GM12878 (cell line): ENCODE measurements at regions not wholly inside any gene's neighbourhood (a gene's known extent, or its start where the extent isn't known, plus 50 kb on each side); places are given as distances from the start of the nearest gene placed in this dataset.

Source experiments
- ATAC-seq: fragments of 200-7000 bp; cut with Tn5 transposase; 3 replicates; pipeline ENCODE4 v1.9.1; 2020; ENCODE audit warnings: mild to moderate bottlenecking, moderate library complexity
- BruUV-seq: library from RNA; stranded (reverse); fragments of 400-500 nt; replicated peaks from 2 replicates; lab custom pipeline; 2021; lab: Mats Ljungman, UMichigan
- CTCF ChIA-PET: fragments of 300-600 bp; sonication (Branson Sonifier 250); formaldehyde crosslinking; extraction: SDS; loops from one replicate; lab custom pipeline; 2021; ENCODE audit warnings: inconsistent platforms; lab: Yijun Ruan, JAX
- POLR2A ChIA-PET: fragments of 350-600 bp; formaldehyde crosslinking; extraction: SDS; loops from one replicate; lab custom pipeline; 2021; ENCODE audit warnings: inconsistent platforms; lab: Charles Lee
- RAD21 ChIA-PET: fragments of 300-600 bp; sonication (Branson Sonifier 250); formaldehyde crosslinking; loops from one replicate; lab custom pipeline; 2023; ENCODE audit warnings: antibody characterized with exemption; ENCODE audit not compliant: unreplicated experiment; lab: Charles Lee
- SMC1A ChIA-PET: fragments of 300-600 bp; sonication (Branson Sonifier 250); formaldehyde crosslinking; loops from one replicate; lab custom pipeline; 2023; ENCODE audit not compliant: unreplicated experiment, uncharacterized antibody; lab: Charles Lee
- DNase-seq: peaks from one replicate; pipeline ENCODE4 v3.0.0-alpha.2; 2011; ENCODE audit warnings: low read depth, low spot score
- FAIRE-seq: peaks from 3 replicates; lab custom pipeline; 2011; peaks lifted over from hg19 to GRCh38; lab: Jason Lieb, UNC
- H2AFZ ChIP-seq: 2 replicates; pipeline ENCODE4 v1.6.0; 2011; ENCODE audit warnings: low read depth, low read length, control low read depth; ENCODE audit not compliant: control insufficient read depth
- H3K27ac ChIP-seq: 2 replicates; pipeline ENCODE4 v1.5.1; 2011; ENCODE audit warnings: control low read depth; ENCODE audit not compliant: control insufficient read depth, insufficient read depth
- H3K27me3 ChIP-seq, 2 experiments: replicated peaks in 1 of 2; 2 replicates each; pipeline versions ENCODE4 v1.6.0 to v1.6.1; 2011; ENCODE audit warnings: low read length in 1 of 2; ENCODE audit not compliant: control insufficient read depth in 2 of 2, insufficient read depth in 2 of 2
- H3K36me3 ChIP-seq, 2 experiments: 2 replicates each; pipeline ENCODE4 v1.5.1; 2011; ENCODE audit warnings: low read length in 1 of 2; ENCODE audit not compliant: control insufficient read depth in 2 of 2, insufficient read depth in 2 of 2
- H3K4me1 ChIP-seq: 2 replicates; pipeline ENCODE4 v1.6.1; 2011; ENCODE audit warnings: mild to moderate bottlenecking, low read length, moderate library complexity, mixed read lengths; ENCODE audit not compliant: control insufficient read depth, insufficient read depth
- H3K4me2 ChIP-seq: 2 replicates; pipeline ENCODE4 v1.6.0; 2011; ENCODE audit warnings: control low read depth; ENCODE audit not compliant: control insufficient read depth, insufficient read depth
- H3K4me3 ChIP-seq: fragments of 200-600 bp; sonication (generic); 2 replicates; pipeline ENCODE4 v1.5.1; 2016
- H3K79me2 ChIP-seq: 2 replicates; pipeline ENCODE4 v1.6.0; 2011; ENCODE audit warnings: low read length; ENCODE audit not compliant: control insufficient read depth, insufficient read depth
- H3K9ac ChIP-seq: 2 replicates; pipeline ENCODE4 v1.8.0; 2011; ENCODE audit warnings: low read length, control low read depth, mixed read lengths; ENCODE audit not compliant: control insufficient read depth, insufficient read depth
- H3K9me3 ChIP-seq: replicated peaks from 3 replicates; pipeline ENCODE4 v1.5.1; 2011; ENCODE audit warnings: mild to moderate bottlenecking, low read length; ENCODE audit not compliant: control insufficient read depth, insufficient read depth
- H4K20me1 ChIP-seq: 2 replicates; pipeline ENCODE4 v1.6.0; 2011; ENCODE audit not compliant: control insufficient read depth, insufficient read depth
- ATF7 ChIP-seq: fragments of 450-650 bp; IDR thresholded peaks from 2 replicates; pipeline ENCODE4 v1.6.1; 2016; ENCODE audit warnings: low read depth, mild to moderate bottlenecking
- CBX5 ChIP-seq: sonication (generic); IDR thresholded peaks from 2 replicates; pipeline ENCODE4 v1.6.1; 2016; ENCODE audit warnings: low read depth, moderate library complexity, mild to moderate bottlenecking, inconsistent platforms
- HDAC6 ChIP-seq: fragments of 200-600 bp; sonication (generic); IDR thresholded peaks from one replicate; pipeline ENCODE4 v1.8.0; 2017; ENCODE audit warnings: antibody characterized with exemption; ENCODE audit not compliant: unreplicated experiment
- IRF3 ChIP-seq: fragments of 450-650 bp; IDR thresholded peaks from 2 replicates; pipeline ENCODE4 v1.6.1; 2014; ENCODE audit warnings: mild to moderate bottlenecking
- KAT2A ChIP-seq: conservative IDR thresholded peaks from 2 replicates; pipeline ENCODE4 v1.6.1; 2011; ENCODE audit warnings: low read depth, low read length; ENCODE audit not compliant: control insufficient read depth
- KDM1A ChIP-seq: fragments of 200-600 bp; sonication (generic); IDR thresholded peaks from 2 replicates; pipeline ENCODE4 v1.6.1; 2016; ENCODE audit warnings: borderline replicate concordance
- MXI1 ChIP-seq: fragments of 150-350 bp; IDR thresholded peaks from 2 replicates; pipeline ENCODE4 v1.6.1; 2011; ENCODE audit warnings: low read depth, mild to moderate bottlenecking, inconsistent platforms, low read length, improper control_type of control experiment
- NR2F1 ChIP-seq: fragments of 450-650 bp; conservative IDR thresholded peaks from 2 replicates; pipeline ENCODE4 v1.6.1; 2017; ENCODE audit warnings: mild to moderate bottlenecking
- POLR2AphosphoS5 ChIP-seq: IDR thresholded peaks from 2 replicates; pipeline ENCODE4 v1.6.1; 2011; ENCODE audit warnings: mild to moderate bottlenecking, low read length, inconsistent platforms
- POU2F2 ChIP-seq: IDR thresholded peaks from 3 replicates; pipeline ENCODE4 v1.6.1; 2011; ENCODE audit warnings: low read depth, mild to moderate bottlenecking, low read length, borderline replicate concordance
- SMAD5 ChIP-seq: IDR thresholded peaks from 2 replicates; pipeline ENCODE4 v1.6.1; 2016; ENCODE audit warnings: antibody characterized with exemption, low read depth
- SP1 ChIP-seq: IDR thresholded peaks from one replicate; pipeline ENCODE4 v1.6.1; 2011; ENCODE audit warnings: low read depth, low read length
- STAT1 ChIP-seq: fragments of 450-650 bp; conservative IDR thresholded peaks from 2 replicates; pipeline ENCODE4 v1.6.1; 2014; ENCODE audit warnings: antibody characterized with exemption, mild to moderate bottlenecking
- ZBTB40 ChIP-seq: fragments of 450-650 bp; IDR thresholded peaks from 2 replicates; pipeline ENCODE4 v1.6.1; 2016; ENCODE audit warnings: mild to moderate bottlenecking, moderate library complexity, borderline replicate concordance
- ZZZ3 ChIP-seq: IDR thresholded peaks from 2 replicates; pipeline ENCODE4 v1.6.1; 2011; ENCODE audit warnings: low read depth; ENCODE audit not compliant: control insufficient read depth, insufficient read length
- WGBS: methylation state at CpG from one replicate; pipeline ENCODE4 v1.1.6; 2016; ENCODE audit warnings: low lambda C conversion rate; ENCODE audit not compliant: insufficient replicate concordance, insufficient coverage; ENCODE audit errors: missing lambda C conversion rate; 5-methylcytosine and 5-hydroxymethylcytosine counted together
- in situ Hi-C: fragments of 300-500 bp; cut with MboI; formaldehyde crosslinking; loops from 9 replicates; pipeline ENCODE4 v1.14.3; 2018; ENCODE audit warnings: mixed read lengths
- intact Hi-C: fragments of 100-400 bp; cut with micrococcal nuclease; formaldehyde crosslinking; loops from one replicate; pipeline ENCODE4 v1.14.2; 2022; ENCODE audit not compliant: unreplicated experiment
- TF ChIP-seq, protein P1 (sequence below): IDR thresholded peaks from 2 replicates; pipeline ENCODE4 v1.6.1; 2012; ENCODE audit warnings: low read length, inconsistent platforms

DNA sequence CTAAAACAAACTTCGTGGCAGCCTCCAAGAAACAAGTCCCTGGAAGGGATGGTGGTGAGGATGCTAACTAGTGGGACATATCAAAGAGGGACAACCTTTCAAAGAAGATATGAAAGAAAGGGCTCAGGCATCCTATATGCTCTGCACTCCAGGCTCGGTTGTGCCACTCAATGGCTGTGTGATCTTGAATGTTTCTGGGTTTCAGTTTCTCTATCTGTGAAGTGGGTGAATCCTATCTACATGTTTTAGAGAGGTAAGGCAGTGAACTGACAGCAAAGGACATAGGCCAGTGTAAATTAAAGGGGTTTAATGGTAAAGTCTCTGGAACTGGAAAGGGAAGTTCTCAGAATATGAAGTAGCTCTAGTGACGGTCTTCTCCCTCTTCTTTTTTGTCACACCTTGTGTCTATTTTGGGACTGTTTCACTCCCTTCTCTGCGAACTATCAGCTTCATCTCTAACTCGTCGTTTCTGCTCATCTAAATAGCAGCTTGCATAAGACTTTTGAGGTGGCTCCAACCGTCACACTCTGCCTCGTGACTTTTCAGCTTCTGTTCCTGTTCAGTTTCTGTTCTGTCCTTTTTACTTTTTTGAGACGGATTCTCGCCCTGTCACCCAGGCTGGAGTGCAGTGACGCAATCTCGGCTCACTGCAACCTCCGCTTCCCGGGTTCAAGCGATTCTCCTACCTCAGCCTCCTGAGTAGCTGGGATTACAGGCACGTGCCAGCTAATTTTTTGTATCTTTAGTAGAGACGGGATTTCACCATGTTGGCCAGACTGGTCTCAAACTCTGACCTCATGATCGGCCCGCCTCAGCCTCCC is 273.6 kb downstream of the SUDS3 start:
- Histone ChIP-seq H3K36me3 (no peaks in the 10 kb centered on the region), H4K20me1 (no peaks in the 10 kb centered on the region), H3K4me3 (no peak overlapping the region), H3K79me2 (no peaks in the 10 kb centered on the region), H3K27ac (no peak overlapping the region), H3K4me1 (no peaks in the 10 kb centered on the region), H3K27me3 (no peaks in the 10 kb centered on the region), H3K9me3 (no peaks in the 10 kb centered on the region), H3K9ac (no peak overlapping the region), H3K4me2 (no peak overlapping the region), H2AFZ (no peak overlapping the region)
- FAIRE-seq: no peak
- in situ Hi-C loops (no loop called here), intact Hi-C loops (no loop called here)
- no TSS peak for BruUV-seq
- DNase-seq: no peak
- RAD21 ChIA-PET: no interaction called here
- WGBS: 40% methylated on average over 19 of the region's 19 CpGs
- SMC1A ChIA-PET: no interaction called here
- no peak for ATAC-seq
- CTCF ChIA-PET: no interaction called here
- POLR2A ChIA-PET: no interaction called here
- TF ChIP-seq KDM1A (no peak), POU2F2 (no peak), SMAD5 (no peak), SP1 (no peak), ZBTB40 (no peak), STAT1 (no peak), ATF7 (no peak), POLR2AphosphoS5 (no peak), KAT2A (no peak), NR2F1 (no peak), HDAC6 (no peak), ZZZ3 (no peak), IRF3 (no peak), MXI1 (no peak), CBX5 (no peak)
- TF ChIP-seq, protein P1, sequence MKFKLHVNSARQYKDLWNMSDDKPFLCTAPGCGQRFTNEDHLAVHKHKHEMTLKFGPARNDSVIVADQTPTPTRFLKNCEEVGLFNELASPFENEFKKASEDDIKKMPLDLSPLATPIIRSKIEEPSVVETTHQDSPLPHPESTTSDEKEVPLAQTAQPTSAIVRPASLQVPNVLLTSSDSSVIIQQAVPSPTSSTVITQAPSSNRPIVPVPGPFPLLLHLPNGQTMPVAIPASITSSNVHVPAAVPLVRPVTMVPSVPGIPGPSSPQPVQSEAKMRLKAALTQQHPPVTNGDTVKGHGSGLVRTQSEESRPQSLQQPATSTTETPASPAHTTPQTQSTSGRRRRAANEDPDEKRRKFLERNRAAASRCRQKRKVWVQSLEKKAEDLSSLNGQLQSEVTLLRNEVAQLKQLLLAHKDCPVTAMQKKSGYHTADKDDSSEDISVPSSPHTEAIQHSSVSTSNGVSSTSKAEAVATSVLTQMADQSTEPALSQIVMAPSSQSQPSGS: no peak
